Nephron progenitor cell (in vitro differentiated cells): ENCODE measurements at regions not wholly inside any gene's neighbourhood (a gene's known extent, or its start where the extent isn't known, plus 50 kb on each side); places are given as distances from the start of the nearest gene placed in this dataset.

Experiments
- DNase-seq: peaks from one replicate; pipeline ENCODE4 v3.0.0; 2021
- H3K27ac Mint-ChIP-seq: 2 replicates; pipeline ENCODE4 v1.8.0; 2021; ENCODE audit warnings: mild to moderate bottlenecking, moderate library complexity, mixed read lengths
- H3K27me3 Mint-ChIP-seq: 2 replicates; pipeline ENCODE4 v1.8.0; 2021; ENCODE audit warnings: mild to moderate bottlenecking, low read depth, mixed read lengths; ENCODE audit not compliant: poor library complexity
- H3K36me3 Mint-ChIP-seq: 2 replicates; pipeline ENCODE4 v1.8.0; 2021; ENCODE audit warnings: low read depth, mixed read lengths
- H3K4me1 Mint-ChIP-seq: 2 replicates; pipeline ENCODE4 v1.8.0; 2021; ENCODE audit warnings: mixed read lengths
- H3K4me3 Mint-ChIP-seq: 2 replicates; pipeline ENCODE4 v1.8.0; 2021; ENCODE audit warnings: mild to moderate bottlenecking, moderate library complexity, mixed read lengths
- H3K9me3 Mint-ChIP-seq: 2 replicates; pipeline ENCODE4 v1.8.0; 2021; ENCODE audit warnings: mild to moderate bottlenecking, moderate library complexity, mixed read lengths
- CTCF ChIP-seq: fragments of 200-600 bp; sonication (generic); IDR thresholded peaks from 2 replicates; pipeline ENCODE4 v1.5.0; 2021; ENCODE audit warnings: antibody characterized with exemption

DNA sequence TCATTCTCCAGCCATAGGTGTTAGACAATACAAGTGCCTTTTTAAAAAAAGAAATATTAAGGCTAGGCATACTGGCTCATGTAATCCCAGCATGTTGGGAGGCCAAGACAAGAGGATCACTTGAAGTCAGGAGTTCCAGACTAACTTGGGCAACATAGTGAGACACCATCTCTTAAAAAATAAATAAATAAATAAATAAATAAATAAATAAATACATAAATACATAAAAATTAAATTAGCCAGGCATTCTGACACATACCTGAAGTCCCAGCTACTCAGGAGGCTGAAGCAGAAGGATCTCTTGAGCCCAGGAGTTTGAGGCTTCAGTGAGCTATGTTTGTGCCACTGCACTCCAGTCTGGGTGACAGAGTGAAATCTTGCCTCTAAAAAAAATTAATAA, 85.8 kb upstream of the ATP1B1 start:
- H3K27me3 Mint-ChIP-seq, result peaks cover 6% of the 10 kb centered on the region
- TF ChIP-seq CTCF, result no peak
- H3K27ac Mint-ChIP-seq, result no peak overlapping the region
- no peak overlapping the region for H3K4me3 Mint-ChIP-seq
- DNase-seq, result no peak
- H3K9me3 Mint-ChIP-seq, result no peaks in the 10 kb centered on the region
- H3K4me1 Mint-ChIP-seq, result peaks cover 19% of the 10 kb centered on the region
- no peaks in the 10 kb centered on the region for H3K36me3 Mint-ChIP-seq

GRCh38 chr1:169022648-169023047, 83.8 kb upstream of the ATP1B1 start:
- Mint-ChIP-seq H3K9me3 (no peaks in the 10 kb centered on the region), H3K4me1 (peaks cover 21% of the 10 kb centered on the region), H3K4me3 (no peak overlapping the region), H3K27me3 (peaks cover 6% of the 10 kb centered on the region), H3K27ac (no peak overlapping the region), H3K36me3 (no peaks in the 10 kb centered on the region)
- no peak for DNase-seq
- no peak for TF ChIP-seq CTCF

- Mint-ChIP-seq H3K27me3 (peaks cover 2% of the 10 kb centered on the region), H3K9me3 (no peaks in the 10 kb centered on the region), H3K27ac (no peak overlapping the region), H3K4me3 (no peak overlapping the region), H3K4me1 (peaks cover 32% of the 10 kb centered on the region), H3K36me3 (no peaks in the 10 kb centered on the region)
- DNase-seq, result no peak
- TF ChIP-seq CTCF, result no peak
Measured at GRCh38 chr1:169024255-169024654, 82.2 kb upstream of the ATP1B1 start.

DNA sequence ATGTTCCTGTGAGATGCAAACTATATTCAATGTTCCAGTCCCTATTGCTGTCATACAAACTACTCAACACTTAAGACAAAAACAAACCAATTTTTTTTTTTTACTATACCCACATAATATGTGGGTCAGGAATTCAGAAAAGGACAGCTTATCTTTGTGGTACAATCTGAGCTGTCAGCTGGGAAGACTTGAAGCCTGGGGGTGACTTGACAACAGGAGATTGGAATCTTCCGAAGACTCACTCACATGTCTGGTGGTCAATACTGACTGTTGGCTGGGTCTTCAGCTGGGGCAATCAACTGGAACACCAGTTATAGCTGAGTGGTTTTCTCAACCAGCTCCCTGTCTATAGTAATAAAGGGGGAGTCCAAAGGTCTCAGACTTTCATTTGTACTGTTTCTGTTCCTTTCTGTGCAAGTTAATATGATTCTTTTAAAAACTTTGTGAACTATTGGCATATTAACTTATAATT, 81.7 kb upstream of the ATP1B1 start:
- no peak for TF ChIP-seq CTCF
- Mint-ChIP-seq H3K27ac (no peak overlapping the region), H3K27me3 (no peaks in the 10 kb centered on the region), H3K4me3 (no peak overlapping the region), H3K36me3 (no peaks in the 10 kb centered on the region), H3K9me3 (no peaks in the 10 kb centered on the region), H3K4me1 (peaks cover 37% of the 10 kb centered on the region)
- DNase-seq, result no peak

GRCh38 chr1:169025412-169025811, 81.1 kb upstream of the ATP1B1 start:
- H3K27ac Mint-ChIP-seq, result no peak overlapping the region
- no peak overlapping the region for H3K4me3 Mint-ChIP-seq
- no peaks in the 10 kb centered on the region for H3K27me3 Mint-ChIP-seq
- H3K36me3 Mint-ChIP-seq, result no peaks in the 10 kb centered on the region
- H3K4me1 Mint-ChIP-seq, result peaks cover 37% of the 10 kb centered on the region
- no peak for DNase-seq
- H3K9me3 Mint-ChIP-seq, result no peaks in the 10 kb centered on the region
- no peak for TF ChIP-seq CTCF

DNA sequence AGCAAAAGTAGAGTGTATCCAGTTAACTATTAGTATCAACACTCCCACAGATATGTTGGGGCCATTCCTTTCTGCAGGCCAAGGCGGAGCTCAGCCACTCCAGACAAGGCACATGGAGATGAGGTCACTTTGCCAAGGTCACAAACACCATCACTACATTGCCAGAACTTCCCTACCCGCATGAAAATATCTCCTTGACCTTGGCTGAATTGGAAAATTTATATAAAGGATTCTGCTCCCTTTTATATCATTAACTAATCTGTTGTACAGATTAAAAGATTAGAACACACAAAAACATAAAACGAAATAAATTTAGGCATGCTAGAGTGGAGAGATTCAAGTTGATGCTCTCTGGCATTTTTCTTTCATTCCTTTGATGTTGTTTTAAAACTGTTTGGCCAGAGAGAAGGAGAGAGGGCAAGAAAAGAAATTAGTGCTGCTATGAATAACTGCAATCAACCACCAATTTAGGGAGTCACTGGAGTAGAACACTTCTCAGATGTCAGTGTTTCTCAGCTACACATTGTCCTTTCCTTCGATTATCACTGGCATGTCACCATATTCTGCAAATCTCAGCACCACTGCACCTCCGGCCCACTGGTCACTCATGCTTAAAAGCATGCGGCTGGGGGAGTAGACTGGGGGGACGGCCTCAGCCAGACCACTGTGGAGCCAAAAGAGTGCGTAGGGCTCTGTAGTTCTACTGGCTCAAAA, 78.7 kb upstream of the ATP1B1 start:
- peaks cover 37% of the 10 kb centered on the region for H3K4me1 Mint-ChIP-seq
- no peaks in the 10 kb centered on the region for H3K9me3 Mint-ChIP-seq
- H3K27ac Mint-ChIP-seq, result peak overlapping the region; percentile 60
- DNase-seq, result peak; percentile 18
- H3K4me3 Mint-ChIP-seq, result no peak overlapping the region
- H3K27me3 Mint-ChIP-seq, result no peaks in the 10 kb centered on the region
- no peak for TF ChIP-seq CTCF
- H3K36me3 Mint-ChIP-seq, result no peaks in the 10 kb centered on the region
